ENCODE measurements at regions not wholly inside any gene's neighbourhood (a gene's known extent, or its start where the extent isn't known, plus 50 kb on each side); places are given as distances from the start of the nearest gene placed in this dataset.

- intact Hi-C loops (cut with DNase I), result no loop called here
- Histone ChIP-seq H3K36me3 (no peaks in the 10 kb centered on the region), H3K4me3 (replicated peaks in 1 of 3) (no peak overlapping the region), H3K27me3 (no peaks in the 10 kb centered on the region), H3K4me1 (no peaks in the 10 kb centered on the region), H3K27ac (no peak overlapping the region), H3K9me3 (no peaks in the 10 kb centered on the region)
- TF ChIP-seq POLR2A (IDR thresholded peaks at IDR 0.05), result no peak
- WGBS, 2 donors, result 87 to 96% methylated on average over 2 of the region's 2 CpGs
- no peak for DNase-seq
Observed at GRCh38 chr5:10826971-10827370, 65.9 kb upstream of the DAP start.

DNA sequence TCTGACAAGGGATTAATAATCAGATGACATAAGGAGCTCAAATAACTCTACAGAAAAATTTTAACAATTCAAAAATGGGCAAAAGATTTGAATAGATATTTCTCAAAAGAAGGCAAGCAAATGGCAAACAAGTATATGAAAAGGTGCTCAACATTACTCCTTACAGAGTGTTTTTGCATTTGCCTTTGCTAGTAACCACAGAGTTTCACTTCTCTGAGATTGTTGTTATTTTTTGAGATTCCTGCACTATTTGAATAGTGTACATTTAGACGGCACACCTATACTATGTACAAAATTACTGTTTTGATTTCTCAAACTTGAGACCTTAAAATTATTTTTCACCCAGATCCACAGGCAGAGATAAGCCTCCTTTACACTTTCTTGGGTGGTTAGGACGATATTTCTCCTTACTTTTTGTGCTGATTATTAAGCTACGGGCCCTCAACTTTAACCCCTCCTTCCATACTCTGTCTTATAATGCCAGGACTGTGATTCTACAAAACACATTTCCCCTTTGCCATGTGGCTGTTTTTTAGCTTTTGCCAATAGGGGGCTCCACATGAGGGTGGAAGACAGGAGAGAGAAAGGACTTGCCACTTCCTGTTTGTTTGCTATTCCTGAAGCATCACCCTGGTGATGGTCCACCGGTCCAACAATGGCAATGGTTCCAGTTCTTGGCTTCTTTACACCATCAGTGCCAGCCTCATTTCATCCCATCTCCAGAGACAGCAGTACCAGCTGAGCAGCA, 65.0 kb upstream of the DAP start:
- Histone ChIP-seq H3K27ac (no peak overlapping the region), H3K27me3 (no peaks in the 10 kb centered on the region), H3K4me1 (no peaks in the 10 kb centered on the region), H3K36me3 (no peaks in the 10 kb centered on the region), H3K4me3 (replicated peaks in 1 of 3) (no peak overlapping the region), H3K9me3 (no peaks in the 10 kb centered on the region)
- WGBS, 2 donors, result 81 to 87% methylated on average over 4 of the region's 4 CpGs
- no peak for TF ChIP-seq CTCF (IDR thresholded peaks at IDR 0.05)
- TF ChIP-seq POLR2A (IDR thresholded peaks at IDR 0.05), result no peak
- no peak for DNase-seq
- intact Hi-C loops (cut with DNase I), result no loop called here

- no peaks in the 10 kb centered on the region for H3K36me3 ChIP-seq
- no peaks in the 10 kb centered on the region for H3K4me1 ChIP-seq
- WGBS, 2 donors, result no CpG with 5 or more reads among the region's 1 CpG
- H3K27ac ChIP-seq, result no peak overlapping the region
- intact Hi-C loops (cut with DNase I), result no loop called here
- H3K27me3 ChIP-seq, result no peaks in the 10 kb centered on the region
- TF ChIP-seq POLR2A (IDR thresholded peaks at IDR 0.05), result no peak
- TF ChIP-seq CTCF (IDR thresholded peaks at IDR 0.05), result no peak
- H3K4me3 ChIP-seq (replicated peaks in 1 of 3), result no peak overlapping the region
- DNase-seq, result no peak
- no peaks in the 10 kb centered on the region for H3K9me3 ChIP-seq
Observed at GRCh38 chr5:10812218-10812617, 51.2 kb upstream of the DAP start.

Data from thyroid gland (tissue), 4 donors.